Stomach (tissue), 8 donors: ENCODE measurements at regions not wholly inside any gene's neighbourhood (a gene's known extent, or its start where the extent isn't known, plus 50 kb on each side); places are given as distances from the start of the nearest gene placed in this dataset.

ENCODE experiments used
- DNase-seq, 2 donors: peaks; one replicate each; pipeline versions ENCODE4 v3.0.0 to v3.0.0-alpha.2; 2013 to 2019
- H3K27ac ChIP-seq, 5 donors: fragments of 200-600 bp in 4 of 5; sonication (generic) in 4 of 5; one replicate each; pipeline ENCODE4 v1.5.1; 2013 to 2019; ENCODE audit warnings: mild to moderate bottlenecking in 1 of 5, moderate library complexity in 1 of 5
- H3K27me3 ChIP-seq, 3 donors: fragments of 200-600 bp; sonication (generic); one replicate each; pipeline ENCODE4 v1.5.1; 2017 to 2019; ENCODE audit warnings: mixed run types in 1 of 3
- H3K36me3 ChIP-seq, 4 donors: fragments of 200-600 bp; sonication (generic); 1 replicate in 3 of 4; 2 replicates in 1 of 4; pipeline ENCODE4 v1.5.1; 2016 to 2019
- H3K4me1 ChIP-seq, 4 donors: fragments of 200-600 bp; sonication (generic); one replicate each; pipeline ENCODE4 v1.5.1; 2016 to 2019
- H3K4me3 ChIP-seq, 4 donors: fragments of 200-600 bp; sonication (generic) in 3 of 4; one replicate each; pipeline ENCODE4 v1.5.1; 2016 to 2019; ENCODE audit warnings: mild to moderate bottlenecking in 1 of 4
- H3K9me3 ChIP-seq, 4 donors: fragments of 200-600 bp; sonication (generic); one replicate each; pipeline ENCODE4 v1.5.1; 2016 to 2019
- CTCF ChIP-seq, 7 experiments: fragments of 450-650 bp in 4 of 7; fragments of 200-600 bp in 3 of 7; sonication (generic) in 3 of 7; IDR thresholded peaks; one replicate each; pipeline ENCODE4 v1.5.1; 2016 to 2019; ENCODE audit warnings: antibody characterized with exemption in 7 of 7, control low read depth in 2 of 7, mild to moderate bottlenecking in 1 of 7
- POLR2AphosphoS5 ChIP-seq, 3 donors: sonication (generic); formaldehyde crosslinking; IDR thresholded peaks; one replicate each; pipeline ENCODE4 v1.6.1; 2016; ENCODE audit warnings: antibody characterized with exemption in 3 of 3
- WGBS, 5 donors: extraction: QIAGEN DNeasy Blood & Tissue Kit in 3 of 5; methylation state at CpG; one replicate each; pipeline versions ENCODE4 v1.1.5 to v1.1.7; 2013 to 2018; 5-methylcytosine and 5-hydroxymethylcytosine counted together
- intact Hi-C: fragments of 100-400 bp; cut with DNase I; formaldehyde crosslinking; loops from one replicate; pipeline ENCODE4 v1.15.1; 2023; ENCODE audit warnings: low total_unique reads
- donor health status: healthy with polysubstance abuse.
- donor health status: Bipolar disorder and iron deficiency.
- donor health status: healthy.

GRCh38 chr18:33495278-33495677 lies 54.8 kb upstream of the CCDC178 start:
- DNase-seq, result peak in 1 of 2 donors; percentile 62
- Histone ChIP-seq H3K4me3 (no peak overlapping the region), H3K27me3 (no peaks in the 10 kb centered on the region), H3K27ac (no peak overlapping the region), H3K36me3 (no peaks in the 10 kb centered on the region), H3K9me3 (no peaks in the 10 kb centered on the region), H3K4me1 (no peaks in the 10 kb centered on the region)
- intact Hi-C loops, result no loop called here
- 55 to 92% (median 85%) methylated on average over 1 of the region's 1 CpG for WGBS, 5 donors
- peak in 3 of 7 experiments; percentile 30 to 46 (median 34) for TF ChIP-seq CTCF (IDR thresholded peaks at IDR 0.05)
- no peak for TF ChIP-seq POLR2AphosphoS5 (IDR thresholded peaks at IDR 0.05)
